ENCODE measurements at regions not wholly inside any gene's neighbourhood (a gene's known extent, or its start where the extent isn't known, plus 50 kb on each side); places are given as distances from the start of the nearest gene placed in this dataset.
"Not testable (repeated sequence)": the region's sequence is repeated elsewhere in the genome, so short reads cannot be mapped to it uniquely, and the experiment has no call there.

DNA sequence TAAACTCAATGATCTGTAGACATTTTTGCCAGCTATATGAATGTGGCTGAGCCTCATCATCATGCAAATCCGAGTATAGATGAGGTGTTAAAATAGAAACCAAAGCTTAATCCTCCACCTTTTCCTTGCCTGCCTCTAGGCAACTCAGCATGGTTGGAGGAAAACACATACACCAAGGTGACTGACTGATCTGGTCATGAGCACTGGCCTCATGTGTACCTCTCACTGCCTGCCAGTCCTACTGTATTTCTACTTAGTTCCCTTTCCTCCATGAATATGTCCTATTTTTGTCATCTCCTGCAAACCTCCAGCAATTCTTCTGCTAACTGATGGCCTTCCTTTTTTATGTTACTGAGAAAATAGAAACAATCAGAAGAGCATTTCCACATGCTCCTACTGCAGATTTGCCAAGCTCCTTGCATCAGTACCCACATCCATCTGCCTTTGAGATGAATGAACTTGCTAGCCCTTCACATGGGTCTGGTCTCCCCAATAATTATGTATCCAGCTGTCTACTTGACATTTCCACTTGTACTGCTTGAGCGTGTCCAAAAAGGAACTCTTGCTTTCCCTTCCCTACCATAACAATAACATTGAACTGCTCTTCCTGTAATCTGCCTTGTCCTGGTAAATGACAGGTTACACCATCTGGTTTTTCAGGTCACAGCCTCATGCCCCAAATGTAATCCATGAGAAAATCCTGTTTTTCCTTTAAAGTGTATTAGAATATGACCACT, 90.1 kb upstream of the GARIN1A start:
- TF ChIP-seq, protein P1, sequence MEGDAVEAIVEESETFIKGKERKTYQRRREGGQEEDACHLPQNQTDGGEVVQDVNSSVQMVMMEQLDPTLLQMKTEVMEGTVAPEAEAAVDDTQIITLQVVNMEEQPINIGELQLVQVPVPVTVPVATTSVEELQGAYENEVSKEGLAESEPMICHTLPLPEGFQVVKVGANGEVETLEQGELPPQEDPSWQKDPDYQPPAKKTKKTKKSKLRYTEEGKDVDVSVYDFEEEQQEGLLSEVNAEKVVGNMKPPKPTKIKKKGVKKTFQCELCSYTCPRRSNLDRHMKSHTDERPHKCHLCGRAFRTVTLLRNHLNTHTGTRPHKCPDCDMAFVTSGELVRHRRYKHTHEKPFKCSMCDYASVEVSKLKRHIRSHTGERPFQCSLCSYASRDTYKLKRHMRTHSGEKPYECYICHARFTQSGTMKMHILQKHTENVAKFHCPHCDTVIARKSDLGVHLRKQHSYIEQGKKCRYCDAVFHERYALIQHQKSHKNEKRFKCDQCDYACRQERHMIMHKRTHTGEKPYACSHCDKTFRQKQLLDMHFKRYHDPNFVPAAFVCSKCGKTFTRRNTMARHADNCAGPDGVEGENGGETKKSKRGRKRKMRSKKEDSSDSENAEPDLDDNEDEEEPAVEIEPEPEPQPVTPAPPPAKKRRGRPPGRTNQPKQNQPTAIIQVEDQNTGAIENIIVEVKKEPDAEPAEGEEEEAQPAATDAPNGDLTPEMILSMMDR (IDR thresholded peaks at IDR 0.05) = not testable (repeated sequence)
- TF ChIP-seq EZH2 (IDR thresholded peaks at IDR 0.05; ENCODE audit: borderline replicate concordance, insufficient read depth, low read depth, low read length, poor library complexity, severe bottlenecking) = not testable (repeated sequence)
